ENCODE measurements at regions not wholly inside any gene's neighbourhood (a gene's known extent, or its start where the extent isn't known, plus 50 kb on each side); places are given as distances from the start of the nearest gene placed in this dataset.

DNA sequence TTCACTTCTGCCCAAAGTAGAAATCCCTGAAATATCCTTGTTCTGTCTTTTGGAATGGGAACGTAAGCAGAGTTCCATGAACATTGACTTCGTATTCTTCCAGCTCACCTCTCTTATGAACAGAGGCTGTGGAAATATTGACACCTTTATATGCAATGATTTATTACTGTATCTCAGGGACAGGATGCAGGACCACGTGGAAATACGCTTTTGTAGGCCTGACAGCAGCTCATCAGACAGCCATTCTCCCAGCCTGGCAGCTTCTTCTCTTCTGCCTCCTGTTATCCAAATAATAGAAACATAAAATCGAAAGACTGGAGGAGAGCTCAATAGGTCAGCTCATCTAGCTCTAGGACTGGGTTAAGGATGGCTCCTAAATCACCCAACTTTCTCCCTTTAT is 106.2 kb upstream of the DTNBP1 start:
- TF ChIP-seq, protein P1, sequence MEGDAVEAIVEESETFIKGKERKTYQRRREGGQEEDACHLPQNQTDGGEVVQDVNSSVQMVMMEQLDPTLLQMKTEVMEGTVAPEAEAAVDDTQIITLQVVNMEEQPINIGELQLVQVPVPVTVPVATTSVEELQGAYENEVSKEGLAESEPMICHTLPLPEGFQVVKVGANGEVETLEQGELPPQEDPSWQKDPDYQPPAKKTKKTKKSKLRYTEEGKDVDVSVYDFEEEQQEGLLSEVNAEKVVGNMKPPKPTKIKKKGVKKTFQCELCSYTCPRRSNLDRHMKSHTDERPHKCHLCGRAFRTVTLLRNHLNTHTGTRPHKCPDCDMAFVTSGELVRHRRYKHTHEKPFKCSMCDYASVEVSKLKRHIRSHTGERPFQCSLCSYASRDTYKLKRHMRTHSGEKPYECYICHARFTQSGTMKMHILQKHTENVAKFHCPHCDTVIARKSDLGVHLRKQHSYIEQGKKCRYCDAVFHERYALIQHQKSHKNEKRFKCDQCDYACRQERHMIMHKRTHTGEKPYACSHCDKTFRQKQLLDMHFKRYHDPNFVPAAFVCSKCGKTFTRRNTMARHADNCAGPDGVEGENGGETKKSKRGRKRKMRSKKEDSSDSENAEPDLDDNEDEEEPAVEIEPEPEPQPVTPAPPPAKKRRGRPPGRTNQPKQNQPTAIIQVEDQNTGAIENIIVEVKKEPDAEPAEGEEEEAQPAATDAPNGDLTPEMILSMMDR (IDR thresholded peaks at IDR 0.05; ENCODE audit: low read depth, low read length) = no peak
- TF ChIP-seq EZH2phosphoT487 (IDR thresholded peaks at IDR 0.05; ENCODE audit: low read depth) = no peak
